ENCODE measurements at regions not wholly inside any gene's neighbourhood (a gene's known extent, or its start where the extent isn't known, plus 50 kb on each side); places are given as distances from the start of the nearest gene placed in this dataset.

- Histone ChIP-seq H3K4me3 (no peak overlapping the region), H2AFZ (ENCODE audit: control insufficient read depth, low read depth, low read length) (no peak overlapping the region), H4K20me1 (ENCODE audit: control insufficient read depth, insufficient read depth) (no peaks in the 10 kb centered on the region), H3K27me3 (replicated peaks in 1 of 2; ENCODE audit: control insufficient read depth in 2 of 2, insufficient read depth in 2 of 2, low read length in 1 of 2) (peaks cover 0 to 3% of the 10 kb centered on the region in 2 experiments; a peak in 1 of 4 replicates), H3K4me1 (ENCODE audit: control insufficient read depth, insufficient read depth, low read length) (no peaks in the 10 kb centered on the region), H3K9ac (ENCODE audit: control insufficient read depth, insufficient read depth, low read length) (no peak overlapping the region), H3K36me3 (ENCODE audit: control insufficient read depth in 2 of 2, insufficient read depth in 2 of 2, low read length in 1 of 2) (no peaks in the 10 kb centered on the region), H3K9me3 (replicated peaks; ENCODE audit: control insufficient read depth, insufficient read depth, low read length) (no peaks in the 10 kb centered on the region), H3K79me2 (ENCODE audit: control insufficient read depth, insufficient read depth, low read length) (no peaks in the 10 kb centered on the region), H3K4me2 (ENCODE audit: control insufficient read depth, insufficient read depth) (no peak overlapping the region), H3K27ac (ENCODE audit: control insufficient read depth, insufficient read depth) (no peak overlapping the region)
- SMC1A ChIA-PET (ENCODE audit: uncharacterized antibody, unreplicated experiment) = no interaction called here
- no TSS peak for BruUV-seq (replicated peaks)
- 0% methylated on average over 1 of the region's 1 CpG for WGBS (ENCODE audit: insufficient coverage, insufficient replicate concordance, low lambda C conversion rate, missing lambda C conversion rate)
- no peak for FAIRE-seq
- CTCF ChIA-PET = no interaction called here
- ATAC-seq = no peak
- DNase-seq (ENCODE audit: low read depth, low spot score) = no peak
- TF ChIP-seq TBL1XR1 (IDR thresholded peaks at IDR 0.05; ENCODE audit: low read depth, low read length) (no peak), SREBF2 (IDR thresholded peaks at IDR 0.05; ENCODE audit: low read length) (no peak), ETV6 (conservative IDR thresholded peaks at IDR 0.05 in 1 of 2, IDR thresholded peaks at IDR 0.05 in 1 of 2; ENCODE audit: borderline replicate concordance in 1 of 2, low read depth in 1 of 2) (no peak), PBX3 (IDR thresholded peaks at IDR 0.05; ENCODE audit: insufficient replicate concordance, low read depth, low read length) (no peak), CEBPB (IDR thresholded peaks at IDR 0.05; ENCODE audit: borderline replicate concordance in 1 of 2, low read depth in 2 of 2, low read length in 2 of 2) (no peak)
- TF ChIP-seq, protein P1, sequence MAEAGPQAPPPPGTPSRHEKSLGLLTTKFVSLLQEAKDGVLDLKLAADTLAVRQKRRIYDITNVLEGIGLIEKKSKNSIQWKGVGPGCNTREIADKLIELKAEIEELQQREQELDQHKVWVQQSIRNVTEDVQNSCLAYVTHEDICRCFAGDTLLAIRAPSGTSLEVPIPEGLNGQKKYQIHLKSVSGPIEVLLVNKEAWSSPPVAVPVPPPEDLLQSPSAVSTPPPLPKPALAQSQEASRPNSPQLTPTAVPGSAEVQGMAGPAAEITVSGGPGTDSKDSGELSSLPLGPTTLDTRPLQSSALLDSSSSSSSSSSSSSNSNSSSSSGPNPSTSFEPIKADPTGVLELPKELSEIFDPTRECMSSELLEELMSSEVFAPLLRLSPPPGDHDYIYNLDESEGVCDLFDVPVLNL (IDR thresholded peaks at IDR 0.05; ENCODE audit: low read depth, low read length) = no peak
- in situ Hi-C loops (cut with MboI) (no loop called here), intact Hi-C loops (cut with micrococcal nuclease; ENCODE audit: unreplicated experiment) (no loop called here)
- POLR2A ChIA-PET = no interaction called here
- RAD21 ChIA-PET (ENCODE audit: unreplicated experiment) = no interaction called here
These were observed 188.9 kb upstream of the SERP2 start for GRCh38 chr13:44184740-44185139.

Measured in GM12878 (cell line).